ENCODE measurements at regions not wholly inside any gene's neighbourhood (a gene's known extent, or its start where the extent isn't known, plus 50 kb on each side); places are given as distances from the start of the nearest gene placed in this dataset.

- peaks cover 8% of the 10 kb centered on the region; the same call in 1 of the 2 replicates for H3K4me1 ChIP-seq (ENCODE audit: insufficient read depth, low read length)
- H3K36me3 ChIP-seq (ENCODE audit: insufficient read depth, low read length), result no peaks in the 10 kb centered on the region
- no peak overlapping the region for H3K9ac ChIP-seq (ENCODE audit: low read depth, low read length)
- H3K9me3 ChIP-seq (ENCODE audit: insufficient read depth, low read depth, low read length), result no peaks in the 10 kb centered on the region
- H3K4me3 ChIP-seq (ENCODE audit: low read length), result no peak overlapping the region
- WGBS, result 100% methylated on average over 1 of the region's 1 CpG
- no peaks in the 10 kb centered on the region for H3K27me3 ChIP-seq (ENCODE audit: insufficient read depth, low read length)
- no peak overlapping the region for H3K27ac ChIP-seq (ENCODE audit: low read depth, low read length)
Observed at GRCh38 chr4:175281894-175282293, 363.7 kb downstream of the ADAM29 start.

- Histone ChIP-seq H3K9ac (ENCODE audit: low read depth, low read length) (no peak overlapping the region), H3K27ac (ENCODE audit: low read depth, low read length) (no peak overlapping the region), H3K4me1 (ENCODE audit: insufficient read depth, low read length) (peaks cover 6% of the 10 kb centered on the region; the same call in 1 of the 2 replicates), H3K36me3 (ENCODE audit: insufficient read depth, low read length) (no peaks in the 10 kb centered on the region), H3K9me3 (ENCODE audit: insufficient read depth, low read depth, low read length) (no peaks in the 10 kb centered on the region), H3K4me3 (ENCODE audit: low read length) (no peak overlapping the region), H3K27me3 (ENCODE audit: insufficient read depth, low read length) (no peaks in the 10 kb centered on the region)
- WGBS, result 97% methylated on average over 9 of the region's 9 CpGs
Observed at GRCh38 chr4:175282407-175282806, 364.2 kb downstream of the ADAM29 start.

GRCh38 chr4:175290401-175290800 is 372.2 kb downstream of the ADAM29 start:
- H3K4me1 ChIP-seq (ENCODE audit: insufficient read depth, low read length), result no peaks in the 10 kb centered on the region
- H3K27ac ChIP-seq (ENCODE audit: low read depth, low read length), result no peak overlapping the region
- no peak overlapping the region for H3K9ac ChIP-seq (ENCODE audit: low read depth, low read length)
- no peak overlapping the region for H3K4me3 ChIP-seq (ENCODE audit: low read length)
- no peaks in the 10 kb centered on the region for H3K27me3 ChIP-seq (ENCODE audit: insufficient read depth, low read length)
- no peaks in the 10 kb centered on the region for H3K9me3 ChIP-seq (ENCODE audit: insufficient read depth, low read depth, low read length)
- WGBS, result 95% methylated on average over 3 of the region's 3 CpGs
- no peaks in the 10 kb centered on the region for H3K36me3 ChIP-seq (ENCODE audit: insufficient read depth, low read length)

GRCh38 chr4:175297965-175298565 is 379.9 kb downstream of the ADAM29 start:
- no peaks in the 10 kb centered on the region for H3K27me3 ChIP-seq (ENCODE audit: insufficient read depth, low read length)
- WGBS, result 88% methylated on average over 1 of the region's 2 CpGs

GRCh38 chr4:175306436-175306835 is 388.3 kb downstream of the ADAM29 start:
- H3K4me3 ChIP-seq (ENCODE audit: low read length), result no peak overlapping the region
- no peaks in the 10 kb centered on the region for H3K36me3 ChIP-seq (ENCODE audit: insufficient read depth, low read length)
- no peaks in the 10 kb centered on the region; the same call in 1 of the 2 replicates for H3K4me1 ChIP-seq (ENCODE audit: insufficient read depth, low read length)
- no peak overlapping the region for H3K27ac ChIP-seq (ENCODE audit: low read depth, low read length)
- H3K9me3 ChIP-seq (ENCODE audit: insufficient read depth, low read depth, low read length), result no peaks in the 10 kb centered on the region
- no peak overlapping the region for H3K9ac ChIP-seq (ENCODE audit: low read depth, low read length)
- H3K27me3 ChIP-seq (ENCODE audit: insufficient read depth, low read length), result no peaks in the 10 kb centered on the region

More at GRCh38 chr4:175297965-175298565, 379.9 kb downstream of the ADAM29 start:
- Histone ChIP-seq H3K9ac (ENCODE audit: low read depth, low read length) (no peak overlapping the region), H3K4me3 (ENCODE audit: low read length) (no peak overlapping the region), H3K9me3 (ENCODE audit: insufficient read depth, low read depth, low read length) (no peaks in the 10 kb centered on the region), H3K27ac (ENCODE audit: low read depth, low read length) (no peak overlapping the region), H3K4me1 (ENCODE audit: insufficient read depth, low read length) (no peaks in the 10 kb centered on the region), H3K36me3 (ENCODE audit: insufficient read depth, low read length) (no peaks in the 10 kb centered on the region)

GRCh38 chr4:175307326-175307725 is 389.2 kb downstream of the ADAM29 start:
- no CpG with 5 or more reads among the region's 1 CpG for WGBS
- H3K9ac ChIP-seq (ENCODE audit: low read depth, low read length), result no peak overlapping the region
- H3K4me3 ChIP-seq (ENCODE audit: low read length), result no peak overlapping the region

GRCh38 chr4:175308236-175308635 is 390.1 kb downstream of the ADAM29 start:
- no peak overlapping the region for H3K9ac ChIP-seq (ENCODE audit: low read depth, low read length)
- no peaks in the 10 kb centered on the region for H3K27me3 ChIP-seq (ENCODE audit: insufficient read depth, low read length)
- no peaks in the 10 kb centered on the region for H3K36me3 ChIP-seq (ENCODE audit: insufficient read depth, low read length)
- H3K27ac ChIP-seq (ENCODE audit: low read depth, low read length), result no peak overlapping the region
- H3K4me1 ChIP-seq (ENCODE audit: insufficient read depth, low read length), result no peaks in the 10 kb centered on the region; the same call in 1 of the 2 replicates
- no peak overlapping the region for H3K4me3 ChIP-seq (ENCODE audit: low read length)
- 90% methylated on average over 5 of the region's 5 CpGs for WGBS
- H3K9me3 ChIP-seq (ENCODE audit: insufficient read depth, low read depth, low read length), result no peaks in the 10 kb centered on the region

More at GRCh38 chr4:175307326-175307725, 389.2 kb downstream of the ADAM29 start:
- Histone ChIP-seq H3K4me1 (ENCODE audit: insufficient read depth, low read length) (no peaks in the 10 kb centered on the region; the same call in 1 of the 2 replicates), H3K27me3 (ENCODE audit: insufficient read depth, low read length) (no peaks in the 10 kb centered on the region), H3K36me3 (ENCODE audit: insufficient read depth, low read length) (no peaks in the 10 kb centered on the region), H3K27ac (ENCODE audit: low read depth, low read length) (no peak overlapping the region), H3K9me3 (ENCODE audit: insufficient read depth, low read depth, low read length) (no peaks in the 10 kb centered on the region)

- no CpG with 5 or more reads among the region's 3 CpGs for WGBS
- no peaks in the 10 kb centered on the region; the same call in 1 of the 2 replicates for H3K4me1 ChIP-seq (ENCODE audit: insufficient read depth, low read length)
- H3K9ac ChIP-seq (ENCODE audit: low read depth, low read length), result no peak overlapping the region
- H3K9me3 ChIP-seq (ENCODE audit: insufficient read depth, low read depth, low read length), result no peaks in the 10 kb centered on the region
- no peaks in the 10 kb centered on the region for H3K27me3 ChIP-seq (ENCODE audit: insufficient read depth, low read length)
- H3K27ac ChIP-seq (ENCODE audit: low read depth, low read length), result no peak overlapping the region
- no peak overlapping the region for H3K4me3 ChIP-seq (ENCODE audit: low read length)
- no peaks in the 10 kb centered on the region for H3K36me3 ChIP-seq (ENCODE audit: insufficient read depth, low read length)
Observed at GRCh38 chr4:175309041-175309440, 390.9 kb downstream of the ADAM29 start.

GRCh38 chr4:175325230-175325629 is 407.1 kb downstream of the ADAM29 start:
- Histone ChIP-seq H3K27ac (ENCODE audit: low read depth, low read length) (no peak overlapping the region), H3K36me3 (ENCODE audit: insufficient read depth, low read length) (no peaks in the 10 kb centered on the region), H3K4me3 (ENCODE audit: low read length) (no peak overlapping the region), H3K9ac (ENCODE audit: low read depth, low read length) (no peak overlapping the region), H3K9me3 (ENCODE audit: insufficient read depth, low read depth, low read length) (no peaks in the 10 kb centered on the region), H3K4me1 (ENCODE audit: insufficient read depth, low read length) (no peaks in the 10 kb centered on the region), H3K27me3 (ENCODE audit: insufficient read depth, low read length) (no peaks in the 10 kb centered on the region)
- 97% methylated on average over 5 of the region's 5 CpGs for WGBS

- Histone ChIP-seq H3K27me3 (ENCODE audit: insufficient read depth, low read length) (no peaks in the 10 kb centered on the region), H3K4me1 (ENCODE audit: insufficient read depth, low read length) (no peaks in the 10 kb centered on the region), H3K9ac (ENCODE audit: low read depth, low read length) (no peak overlapping the region), H3K27ac (ENCODE audit: low read depth, low read length) (no peak overlapping the region), H3K36me3 (ENCODE audit: insufficient read depth, low read length) (no peaks in the 10 kb centered on the region), H3K9me3 (ENCODE audit: insufficient read depth, low read depth, low read length) (no peaks in the 10 kb centered on the region), H3K4me3 (ENCODE audit: low read length) (no peak overlapping the region)
- 85% methylated on average over 3 of the region's 3 CpGs for WGBS
Observed at GRCh38 chr4:175326796-175327195, 408.6 kb downstream of the ADAM29 start.

GRCh38 chr4:175330236-175330635 is 412.1 kb downstream of the ADAM29 start:
- 90% methylated on average over 2 of the region's 2 CpGs for WGBS
- H3K36me3 ChIP-seq (ENCODE audit: insufficient read depth, low read length), result no peaks in the 10 kb centered on the region
- no peaks in the 10 kb centered on the region for H3K4me1 ChIP-seq (ENCODE audit: insufficient read depth, low read length)
- H3K9ac ChIP-seq (ENCODE audit: low read depth, low read length), result no peak overlapping the region
- H3K4me3 ChIP-seq (ENCODE audit: low read length), result no peak overlapping the region
- H3K27me3 ChIP-seq (ENCODE audit: insufficient read depth, low read length), result no peaks in the 10 kb centered on the region
- no peaks in the 10 kb centered on the region for H3K9me3 ChIP-seq (ENCODE audit: insufficient read depth, low read depth, low read length)
- H3K27ac ChIP-seq (ENCODE audit: low read depth, low read length), result no peak overlapping the region

- H3K9ac ChIP-seq (ENCODE audit: low read depth, low read length), result no peak overlapping the region
- no peaks in the 10 kb centered on the region for H3K9me3 ChIP-seq (ENCODE audit: insufficient read depth, low read depth, low read length)
- no peaks in the 10 kb centered on the region for H3K27me3 ChIP-seq (ENCODE audit: insufficient read depth, low read length)
- H3K4me1 ChIP-seq (ENCODE audit: insufficient read depth, low read length), result no peaks in the 10 kb centered on the region
- H3K4me3 ChIP-seq (ENCODE audit: low read length), result no peak overlapping the region
- 100% methylated on average over 2 of the region's 2 CpGs for WGBS
- no peaks in the 10 kb centered on the region for H3K36me3 ChIP-seq (ENCODE audit: insufficient read depth, low read length)
- no peak overlapping the region for H3K27ac ChIP-seq (ENCODE audit: low read depth, low read length)
Observed at GRCh38 chr4:175330652-175331051, 412.5 kb downstream of the ADAM29 start.

Data from HUES64 (cell line).